ENCODE measurements at regions not wholly inside any gene's neighbourhood (a gene's known extent, or its start where the extent isn't known, plus 50 kb on each side); places are given as distances from the start of the nearest gene placed in this dataset.

DNA sequence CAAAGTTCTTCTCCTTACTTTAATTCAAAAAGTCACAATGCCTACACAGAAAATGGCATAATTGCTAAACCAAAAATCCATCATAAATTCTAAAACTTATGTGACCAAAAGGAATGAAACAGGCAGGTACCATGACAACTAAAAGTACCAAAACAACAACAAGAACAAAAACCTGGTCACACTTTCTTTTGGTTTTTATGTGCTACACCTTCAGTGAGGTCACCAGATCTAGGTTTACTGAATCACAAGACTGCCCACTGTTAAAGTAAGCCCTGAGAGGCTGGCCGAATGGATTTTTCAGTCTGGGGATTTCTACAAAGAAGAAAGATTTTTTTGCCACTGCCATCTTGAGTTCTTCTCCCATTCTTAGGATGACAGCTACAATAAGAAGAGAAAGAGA is 583.0 kb upstream of the PKN2 start:
- no peaks in the 10 kb centered on the region for H3K9me3 ChIP-seq (replicated peaks in 1 of 11)
- TF ChIP-seq Cebpa-rat (IDR thresholded peaks at IDR 0.05): no peak
- no peaks in the 10 kb centered on the region for H3K36me3 ChIP-seq
- no peak overlapping the region for H3K4me2 ChIP-seq
- H3K27me3 ChIP-seq: no peaks in the 10 kb centered on the region
- H3K4me1 ChIP-seq: no peaks in the 10 kb centered on the region
- no peak overlapping the region for H3K9ac ChIP-seq
- no peaks in the 10 kb centered on the region for H4K20me1 ChIP-seq
- no peak overlapping the region for H3K27ac ChIP-seq
- no peak overlapping the region for H3K4me3 ChIP-seq

DNA sequence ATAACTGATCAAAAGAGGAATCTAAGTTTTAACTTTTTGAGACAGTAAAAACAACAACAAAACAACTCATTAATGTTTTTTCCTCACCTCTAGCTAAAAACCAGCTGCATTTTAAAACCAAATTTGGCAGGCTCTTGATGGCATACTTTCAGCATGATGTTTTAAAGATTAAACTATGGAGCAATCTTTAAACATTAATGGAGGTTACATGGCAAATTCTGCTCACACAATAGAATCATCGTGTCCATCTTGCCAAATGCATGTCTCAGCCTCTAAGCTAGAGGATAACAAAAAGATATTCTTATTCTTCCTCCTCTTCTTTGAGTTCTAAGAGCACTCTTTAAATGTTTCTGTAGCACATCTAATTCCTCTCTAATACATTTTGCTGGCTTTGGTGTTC is 579.8 kb upstream of the PKN2 start:
- Histone ChIP-seq H4K20me1 (no peaks in the 10 kb centered on the region), H3K4me1 (no peaks in the 10 kb centered on the region), H3K27ac (no peak overlapping the region), H3K4me2 (no peak overlapping the region), H3K9me3 (replicated peaks in 1 of 11) (no peaks in the 10 kb centered on the region), H3K27me3 (no peaks in the 10 kb centered on the region), H3K9ac (no peak overlapping the region), H3K4me3 (no peak overlapping the region), H3K36me3 (no peaks in the 10 kb centered on the region)
- no peak for TF ChIP-seq Cebpa-rat (IDR thresholded peaks at IDR 0.05)

DNA sequence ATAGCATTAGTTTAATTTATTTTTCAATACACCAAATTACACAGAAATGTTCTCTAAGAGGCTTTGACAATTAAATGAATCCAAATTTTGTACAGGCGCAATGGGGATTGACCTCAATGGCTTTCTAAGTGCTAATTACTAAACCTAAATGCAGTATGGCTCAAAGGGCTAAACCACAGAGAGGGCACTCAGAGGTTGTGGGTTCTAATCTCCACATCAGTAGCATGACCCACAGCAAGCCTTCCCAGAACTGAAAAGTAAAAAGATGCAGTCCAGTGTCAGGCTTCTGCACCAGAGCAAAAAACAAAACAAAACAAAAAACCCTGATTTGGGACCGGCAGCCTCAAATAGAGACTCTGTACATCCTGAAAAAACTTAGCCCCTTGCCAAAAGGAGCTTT is 579.2 kb upstream of the PKN2 start:
- Histone ChIP-seq H4K20me1 (no peaks in the 10 kb centered on the region), H3K27me3 (no peaks in the 10 kb centered on the region), H3K4me2 (no peak overlapping the region), H3K4me3 (no peak overlapping the region), H3K9me3 (replicated peaks in 1 of 11) (no peaks in the 10 kb centered on the region), H3K9ac (no peak overlapping the region), H3K4me1 (no peaks in the 10 kb centered on the region), H3K36me3 (no peaks in the 10 kb centered on the region), H3K27ac (no peak overlapping the region)
- TF ChIP-seq Cebpa-rat (IDR thresholded peaks at IDR 0.05): no peak

DNA sequence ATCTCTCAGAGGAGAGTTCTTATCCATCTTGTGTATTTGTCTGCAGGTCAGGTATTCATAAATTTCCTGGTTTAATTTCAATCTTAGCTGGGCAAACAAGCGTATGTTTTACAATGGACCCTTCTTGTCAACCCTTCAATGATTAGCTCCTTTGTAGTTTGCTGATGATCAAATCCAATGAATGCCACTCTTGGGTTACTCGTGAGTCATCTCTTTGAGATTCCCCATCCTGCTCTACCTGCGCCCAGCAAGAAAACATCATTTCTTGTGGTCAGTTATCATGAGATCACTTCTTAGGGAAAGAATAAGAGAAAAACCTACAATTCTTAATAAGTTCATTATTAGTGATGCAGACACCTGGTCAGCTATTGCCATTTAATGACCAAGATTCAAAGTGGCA is 572.3 kb upstream of the PKN2 start:
- Histone ChIP-seq H3K4me1 (no peaks in the 10 kb centered on the region), H3K4me3 (no peak overlapping the region), H3K27ac (no peak overlapping the region), H3K4me2 (no peak overlapping the region), H3K27me3 (no peaks in the 10 kb centered on the region), H3K36me3 (no peaks in the 10 kb centered on the region), H4K20me1 (no peaks in the 10 kb centered on the region), H3K9ac (no peak overlapping the region), H3K9me3 (replicated peaks in 1 of 11) (no peaks in the 10 kb centered on the region)
- no peak for TF ChIP-seq Cebpa-rat (IDR thresholded peaks at IDR 0.05)

DNA sequence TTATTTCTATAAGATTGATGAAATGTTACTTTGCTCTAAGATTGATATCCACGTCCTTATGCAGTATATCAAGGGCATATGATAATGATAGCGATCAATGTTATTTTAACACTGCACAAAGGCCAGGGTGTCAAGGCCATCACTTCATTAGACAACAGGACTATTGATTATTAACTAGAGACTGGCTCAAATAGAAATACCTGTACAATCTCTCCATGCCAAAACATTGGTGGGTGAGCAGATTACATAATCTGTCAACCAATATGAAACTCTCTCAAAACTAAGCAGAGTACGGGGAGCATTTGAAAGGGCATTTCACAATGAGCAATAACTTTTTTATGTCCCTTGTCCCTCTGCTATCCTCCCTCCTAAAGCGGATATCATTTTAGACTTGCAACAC is 566.5 kb upstream of the PKN2 start:
- TF ChIP-seq Cebpa-rat (IDR thresholded peaks at IDR 0.05): no peak
- Histone ChIP-seq H3K4me2 (no peak overlapping the region), H3K27me3 (no peaks in the 10 kb centered on the region), H3K4me1 (no peaks in the 10 kb centered on the region), H3K9me3 (replicated peaks in 1 of 11) (no peaks in the 10 kb centered on the region), H3K4me3 (no peak overlapping the region), H3K27ac (no peak overlapping the region), H4K20me1 (no peaks in the 10 kb centered on the region), H3K36me3 (no peaks in the 10 kb centered on the region), H3K9ac (no peak overlapping the region)

DNA sequence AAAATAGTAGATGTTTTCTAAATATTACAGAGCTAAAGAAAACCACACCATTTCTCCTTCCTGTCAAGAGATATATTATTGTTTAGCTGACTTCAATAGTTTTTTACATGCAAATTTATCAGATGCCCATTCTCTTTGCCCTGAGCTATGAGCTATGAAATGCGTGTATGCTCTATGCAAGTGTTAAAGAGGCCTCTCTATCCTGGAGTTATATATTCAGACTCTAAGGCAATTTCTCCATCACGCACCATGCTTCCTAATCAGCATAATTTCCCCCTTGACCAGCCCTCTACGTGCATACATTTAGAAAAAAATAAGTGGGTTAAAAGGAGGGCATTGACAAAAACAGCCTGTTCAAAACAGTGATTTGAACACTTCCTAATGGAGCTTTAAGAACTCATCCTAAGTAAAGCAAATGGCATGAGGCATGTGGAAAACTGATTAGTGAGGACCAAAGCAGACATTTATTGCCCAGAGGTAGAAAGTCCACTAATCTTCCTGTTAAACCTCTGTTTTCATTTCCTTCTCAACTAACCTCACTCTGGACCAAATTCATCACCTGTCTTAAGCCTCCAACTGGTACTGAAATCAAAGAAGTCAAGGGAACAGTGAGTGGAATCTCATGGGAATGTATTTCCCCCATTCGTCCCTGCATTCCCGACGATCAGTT is 565.8 kb upstream of the PKN2 start:
- H3K27ac ChIP-seq: no peak overlapping the region
- H3K9ac ChIP-seq: no peak overlapping the region
- no peaks in the 10 kb centered on the region for H3K36me3 ChIP-seq
- no peak overlapping the region for H3K4me2 ChIP-seq
- no peaks in the 10 kb centered on the region for H4K20me1 ChIP-seq
- peaks cover 0 to 1% (median 0%) of the 10 kb centered on the region in 11 experiments; a peak in 1 of 22 replicates for H3K9me3 ChIP-seq (replicated peaks in 1 of 11)
- H3K27me3 ChIP-seq: no peaks in the 10 kb centered on the region
- H3K4me1 ChIP-seq: no peaks in the 10 kb centered on the region
- no peak overlapping the region for H3K4me3 ChIP-seq
- TF ChIP-seq Cebpa-rat (IDR thresholded peaks at IDR 0.05): no peak

DNA sequence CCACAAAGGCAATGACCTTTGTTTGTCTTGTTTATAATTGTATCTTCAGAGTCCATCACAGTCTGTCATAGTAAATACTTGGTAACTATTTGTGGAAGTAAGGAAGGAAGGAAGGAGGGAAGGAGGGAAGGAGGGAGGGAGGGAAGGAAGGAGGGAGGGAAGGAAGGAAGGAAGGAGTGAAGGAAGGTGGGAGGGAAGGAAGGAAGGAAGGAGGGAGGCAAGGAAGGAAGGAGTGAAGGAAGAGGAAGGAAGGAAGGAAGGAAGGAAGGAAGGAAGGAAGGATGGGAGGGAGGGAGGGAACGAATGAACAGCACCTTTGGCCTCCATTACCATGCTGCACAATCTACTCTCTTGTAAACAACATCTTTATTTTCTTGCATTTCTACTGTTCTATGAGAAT is 559.5 kb upstream of the PKN2 start:
- Histone ChIP-seq H3K4me2 (no peak overlapping the region), H3K4me3 (no peak overlapping the region), H3K27me3 (no peaks in the 10 kb centered on the region), H4K20me1 (no peaks in the 10 kb centered on the region), H3K27ac (no peak overlapping the region), H3K36me3 (no peaks in the 10 kb centered on the region), H3K9ac (no peak overlapping the region), H3K4me1 (no peaks in the 10 kb centered on the region), H3K9me3 (replicated peaks in 1 of 11) (peaks cover 0 to 3% (median 0%) of the 10 kb centered on the region in 11 experiments; a peak in 1 of 22 replicates)
- TF ChIP-seq Cebpa-rat (IDR thresholded peaks at IDR 0.05): no peak

DNA sequence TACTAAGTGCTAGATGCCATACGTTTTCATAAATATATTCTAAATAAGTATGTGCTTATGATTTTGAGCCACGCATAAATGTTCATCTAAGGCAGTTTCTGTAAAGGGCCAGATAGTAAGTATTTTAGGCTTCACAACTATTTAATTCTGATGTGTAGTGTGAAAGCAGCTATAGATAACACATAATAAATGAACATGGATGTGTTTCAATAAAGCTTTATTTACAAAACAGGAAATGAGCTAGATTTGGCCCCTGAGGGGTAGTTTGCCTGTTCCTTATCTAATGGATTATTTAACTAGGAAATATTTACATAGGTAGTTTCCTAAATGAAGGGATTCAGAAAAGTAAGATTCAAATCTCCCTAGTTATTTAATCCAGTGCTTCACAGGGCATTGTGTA is 557.6 kb upstream of the PKN2 start:
- H3K27me3 ChIP-seq: no peaks in the 10 kb centered on the region
- H3K4me2 ChIP-seq: no peak overlapping the region
- H3K9me3 ChIP-seq (replicated peaks in 1 of 11): peaks cover 0 to 3% (median 0%) of the 10 kb centered on the region in 11 experiments; a peak in 1 of 22 replicates
- no peaks in the 10 kb centered on the region for H3K36me3 ChIP-seq
- no peaks in the 10 kb centered on the region for H4K20me1 ChIP-seq
- no peak overlapping the region for H3K9ac ChIP-seq
- H3K4me1 ChIP-seq: no peaks in the 10 kb centered on the region
- H3K4me3 ChIP-seq: no peak overlapping the region
- H3K27ac ChIP-seq: no peak overlapping the region
- no peak for TF ChIP-seq Cebpa-rat (IDR thresholded peaks at IDR 0.05)

DNA sequence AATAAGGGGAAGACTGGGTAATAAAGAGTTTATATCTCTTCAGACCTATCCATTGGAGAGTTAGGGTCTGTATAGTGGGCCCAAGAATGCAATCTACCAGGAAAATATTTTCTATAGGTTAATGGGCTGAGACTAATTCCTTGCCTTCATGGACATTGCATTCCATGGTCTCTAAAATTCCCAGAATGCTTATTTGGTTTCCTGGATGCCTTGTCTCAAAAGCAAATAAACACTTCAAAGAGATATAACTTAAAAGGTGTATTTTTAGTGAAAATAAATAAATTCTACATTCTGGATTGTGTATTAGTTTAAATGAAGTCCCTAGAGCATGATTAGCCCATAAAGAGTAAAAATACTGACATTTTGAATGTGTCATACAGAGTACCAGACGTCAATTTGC is 550.1 kb upstream of the PKN2 start:
- Histone ChIP-seq H3K27me3 (no peaks in the 10 kb centered on the region), H3K4me2 (no peak overlapping the region), H4K20me1 (no peaks in the 10 kb centered on the region), H3K4me1 (no peaks in the 10 kb centered on the region), H3K36me3 (no peaks in the 10 kb centered on the region), H3K9me3 (replicated peaks in 1 of 11) (0 out of 22 replicates have a peak, but pooled peaks cover 0 to 7% (median 0%) of the 10 kb centered on the region in 11 experiments), H3K4me3 (no peak overlapping the region), H3K27ac (no peak overlapping the region), H3K9ac (no peak overlapping the region)
- TF ChIP-seq Cebpa-rat (IDR thresholded peaks at IDR 0.05): no peak

All from BLaER1 treated with 17β-estradiol and CSF1 and Interleukin-3, amounts not matched to agents 10 nM and 100 nM (cell line).